A673 (cell line): ENCODE measurements at regions not wholly inside any gene's neighbourhood (a gene's known extent, or its start where the extent isn't known, plus 50 kb on each side); places are given as distances from the start of the nearest gene placed in this dataset.

Source experiments
- CTCF ChIP-seq: fragments of 300-800, 200-600 bp; sonication (generic); conservative IDR thresholded peaks from 2 replicates; pipeline ENCODE4 v1.5.1; 2017; ENCODE audit warnings: low read depth, mild to moderate bottlenecking, antibody characterized with exemption, low read length, moderate library complexity, mixed read lengths
- EZH2 ChIP-seq: fragments of 200-600 bp; sonication (generic); IDR thresholded peaks from 2 replicates; pipeline ENCODE4 v1.6.1; 2017; ENCODE audit warnings: borderline replicate concordance, low read depth, mild to moderate bottlenecking, mixed read lengths, antibody characterized with exemption, low read length; ENCODE audit not compliant: poor library complexity, severe bottlenecking

GRCh38 chr5:159702826-159703225, 213.5 kb upstream of the ADRA1B start:
- TF ChIP-seq CTCF (no peak), EZH2 (no peak)
